Stimulated activated CD8-positive, alpha-beta memory T cell treated with anti-CD3 and anti-CD28 coated beads, Interleukin-15, amount 100 ng/mL, for 48 hours (primary cell): ENCODE measurements at regions not wholly inside any gene's neighbourhood (a gene's known extent, or its start where the extent isn't known, plus 50 kb on each side); places are given as distances from the start of the nearest gene placed in this dataset.
"Not testable (repeated sequence)": the region's sequence is repeated elsewhere in the genome, so short reads cannot be mapped to it uniquely, and the experiment has no call there.

ENCODE experiments used
- DNase-seq, 2 donors: peaks; one replicate each; pipeline ENCODE4 v3.0.0-alpha.2; 2020; ENCODE audit warnings: low read depth in 2 of 2

DNA sequence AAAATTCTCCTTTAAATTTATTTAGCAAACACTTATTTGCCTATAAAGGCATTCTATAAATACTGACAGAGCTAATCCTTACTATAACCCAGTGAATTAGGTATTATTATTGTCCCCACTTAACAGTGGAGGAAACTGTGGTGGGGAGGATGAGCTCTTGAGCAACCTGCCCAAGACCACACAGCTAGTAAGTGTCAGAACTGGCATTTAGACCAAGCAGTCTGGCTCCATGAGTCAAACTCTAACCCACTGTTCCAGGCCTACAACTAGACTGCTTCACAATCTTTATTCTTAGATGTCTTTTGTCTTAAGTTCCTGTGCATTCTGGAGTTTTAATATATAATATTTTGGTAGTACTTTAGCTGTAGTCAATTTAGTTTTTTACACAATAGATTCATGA is 530.8 kb downstream of the BCKDHB start:
- no peak for DNase-seq

DNA sequence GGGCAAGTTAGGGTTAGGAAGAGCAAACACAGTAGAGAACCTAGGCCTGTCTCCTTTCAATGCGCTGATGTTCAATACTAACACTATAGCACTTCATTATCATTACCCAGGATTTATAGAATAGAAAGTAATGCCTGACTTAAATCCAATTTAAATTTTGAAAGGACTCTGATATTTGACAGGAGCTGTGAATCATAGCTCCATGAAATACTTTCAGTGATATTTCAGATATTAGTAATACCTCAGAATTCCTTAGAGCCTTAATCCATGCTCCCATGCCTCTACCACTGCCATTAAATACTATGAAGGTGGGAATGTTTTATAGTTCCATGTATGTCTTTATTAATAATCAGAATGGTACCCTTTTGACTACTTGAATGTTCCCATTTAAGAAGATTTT is 530.2 kb downstream of the BCKDHB start:
- DNase-seq: no peak

DNA sequence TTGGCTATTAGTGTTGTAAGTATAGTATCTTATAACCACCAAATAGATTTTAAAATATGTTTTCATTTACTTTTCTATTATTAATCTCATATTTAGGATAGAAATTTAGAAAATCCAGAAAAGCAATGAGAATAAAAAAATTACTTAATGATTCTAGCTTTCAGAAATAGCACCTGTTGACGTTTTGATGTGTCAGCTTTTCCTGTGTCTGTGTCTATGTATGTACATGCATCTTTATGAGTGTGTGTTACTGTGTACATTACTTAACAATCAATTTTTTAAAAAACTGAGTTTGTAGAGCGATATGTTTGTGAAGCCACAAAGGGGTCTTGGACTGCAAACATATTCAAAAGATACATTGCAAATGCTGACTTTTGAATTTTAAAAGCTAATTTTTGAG is 526.9 kb downstream of the BCKDHB start:
- no peak for DNase-seq

DNA sequence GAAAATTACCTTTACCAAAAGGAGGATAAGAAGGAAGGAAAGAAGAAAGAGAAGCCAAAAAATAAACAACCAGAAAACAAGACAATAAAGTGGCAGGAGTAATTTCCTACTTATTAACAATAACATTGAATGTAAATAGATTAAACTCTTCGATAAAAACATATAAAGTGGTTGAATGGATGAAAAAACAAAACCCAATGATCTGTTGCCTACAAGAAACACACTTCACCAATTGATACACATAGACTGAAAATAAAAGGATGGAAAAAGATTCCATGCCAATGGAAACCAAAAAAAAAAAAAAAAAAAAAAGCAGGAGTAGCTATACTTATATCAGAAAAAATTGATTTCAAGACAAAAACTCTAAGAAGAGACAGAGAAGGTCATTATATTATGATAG is 518.9 kb downstream of the BCKDHB start:
- DNase-seq: no peak

DNA sequence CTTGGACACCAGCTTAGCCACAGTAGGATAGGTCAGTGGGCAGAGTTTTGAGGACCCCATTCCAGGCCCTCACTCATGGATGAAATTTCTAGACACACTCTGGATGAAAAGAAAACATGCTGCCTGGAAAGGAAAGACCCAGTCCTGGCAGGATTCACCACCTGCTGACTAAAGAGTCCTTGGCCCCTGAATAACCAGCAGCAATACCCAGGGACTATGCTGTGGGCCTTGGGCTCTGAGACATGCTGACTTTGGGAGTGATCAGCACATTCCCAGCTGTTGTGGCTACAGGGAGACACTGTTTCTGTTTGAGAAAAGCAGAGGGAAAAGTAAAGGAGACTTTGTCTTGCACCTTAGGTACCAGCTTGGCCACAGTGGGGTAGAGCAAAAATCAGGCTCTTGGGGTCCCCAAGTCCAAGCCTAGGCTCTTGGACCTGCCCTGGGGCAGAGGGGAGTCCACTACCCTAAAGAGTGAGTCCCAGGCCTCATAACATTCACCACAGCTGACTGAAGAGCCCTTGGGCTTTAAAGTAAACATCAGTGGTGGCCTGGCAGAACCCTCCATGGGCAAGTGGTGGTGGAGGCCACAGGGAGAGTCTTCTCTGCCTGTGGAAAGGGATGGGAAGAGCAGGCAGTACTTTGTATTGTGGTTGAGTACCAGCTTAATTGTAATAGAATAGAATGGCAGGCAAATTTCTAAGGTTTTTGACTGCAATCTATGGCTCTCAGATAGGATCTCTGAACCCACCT is 516.8 kb downstream of the BCKDHB start:
- no peak for DNase-seq

DNA sequence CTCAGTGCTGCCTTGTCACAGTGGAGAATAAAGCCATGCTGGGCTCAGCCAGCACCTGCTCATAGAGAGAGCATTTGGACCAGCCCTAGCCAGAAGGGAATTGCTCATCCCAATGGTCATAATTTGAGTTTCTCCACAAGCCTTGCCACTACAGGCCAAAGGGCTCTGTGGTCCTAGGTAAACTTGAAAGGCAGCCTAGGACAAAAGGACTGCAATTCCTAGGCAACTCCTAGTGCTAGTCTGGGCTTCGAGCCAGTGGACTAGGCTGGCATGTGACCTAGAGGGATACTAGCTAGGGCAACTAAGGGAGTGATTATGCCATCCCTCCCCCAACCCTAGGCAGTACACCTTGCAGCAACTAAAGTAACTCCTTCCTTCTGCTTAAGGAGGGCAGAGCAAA is 516.2 kb downstream of the BCKDHB start:
- DNase-seq: no peak

DNA sequence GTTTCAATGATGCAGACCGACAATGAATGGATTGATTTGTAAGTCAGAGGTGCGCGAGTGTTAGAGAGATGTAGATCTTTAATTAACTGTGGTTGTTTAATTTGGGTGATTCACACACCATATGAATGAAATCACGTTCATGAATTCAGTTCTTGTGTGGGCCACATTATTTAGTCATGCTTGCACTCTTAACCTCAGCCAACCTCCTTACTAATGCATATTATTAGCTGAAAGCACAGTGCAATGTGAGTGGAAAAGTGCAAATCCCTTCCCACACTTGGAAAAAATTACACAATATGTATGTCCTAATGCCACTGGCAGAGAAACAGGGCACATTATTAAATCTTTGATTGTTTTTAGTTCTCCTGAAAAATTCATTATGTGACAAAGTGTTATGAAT is 512.5 kb downstream of the BCKDHB start:
- DNase-seq: no peak

DNA sequence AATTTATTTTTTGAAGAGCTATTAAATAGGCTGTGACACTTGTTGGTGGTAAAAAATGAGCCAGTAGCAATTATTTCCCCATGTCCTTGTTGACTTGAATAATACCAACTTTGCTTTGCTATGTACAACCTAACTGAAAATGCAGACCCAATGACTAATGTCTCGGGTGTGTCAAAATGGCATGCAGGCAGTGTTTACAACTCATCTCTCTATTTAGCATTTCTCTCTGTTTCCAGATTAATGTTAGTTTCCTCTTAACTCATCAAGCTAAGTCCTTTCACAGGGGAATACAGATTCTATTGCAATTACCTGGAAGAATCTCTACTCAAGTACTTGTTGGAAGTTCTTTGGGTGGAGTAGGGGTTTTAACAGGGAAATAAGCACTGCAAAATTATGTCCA is 504.4 kb downstream of the BCKDHB start:
- no peak for DNase-seq

DNA sequence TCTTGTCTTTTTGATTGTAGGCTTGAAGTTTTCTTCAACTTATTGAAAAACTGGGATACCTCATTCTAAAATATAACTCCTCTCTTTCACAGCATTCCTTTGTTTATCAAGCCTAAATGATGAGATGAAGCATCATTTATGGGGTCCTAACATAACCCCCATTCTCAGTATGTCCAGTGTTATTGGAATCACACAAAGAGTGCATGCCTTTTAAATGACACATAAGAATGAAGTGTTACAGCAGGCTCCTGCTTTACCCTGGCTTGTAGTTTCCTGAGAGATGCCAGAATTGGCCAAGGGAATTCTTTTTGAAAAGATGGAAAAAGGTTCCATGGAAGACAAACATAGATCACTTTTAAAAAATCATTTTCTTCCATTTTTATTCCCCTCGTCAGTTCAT is 502.4 kb downstream of the BCKDHB start:
- DNase-seq: no peak

DNA sequence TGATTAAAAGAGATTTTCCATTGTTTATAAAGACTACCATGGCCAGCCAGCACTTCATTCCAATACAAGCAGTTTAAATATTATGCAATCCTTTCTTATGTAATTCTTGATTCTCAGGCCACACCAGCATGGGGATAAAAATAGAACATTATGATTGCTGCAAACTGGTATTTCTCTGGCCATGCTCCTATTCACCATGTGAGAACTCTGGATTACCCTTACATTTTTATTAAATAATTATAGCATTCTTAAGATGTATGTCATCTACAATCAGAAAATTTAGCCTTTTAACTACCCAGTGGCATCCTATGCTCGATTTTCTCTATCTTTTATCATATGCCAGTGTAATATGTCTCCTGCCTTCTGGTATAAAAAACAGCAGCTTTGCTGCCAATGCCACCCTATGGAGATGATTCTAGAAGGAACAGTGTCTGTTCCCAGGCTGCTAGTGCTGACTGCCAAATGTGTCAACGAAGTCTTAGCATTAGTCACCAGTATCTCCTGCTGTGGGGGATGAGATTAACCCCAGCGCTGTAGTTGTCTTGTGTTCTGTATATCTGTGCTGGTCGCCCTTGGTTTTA is 501.4 kb downstream of the BCKDHB start:
- no peak for DNase-seq

DNA sequence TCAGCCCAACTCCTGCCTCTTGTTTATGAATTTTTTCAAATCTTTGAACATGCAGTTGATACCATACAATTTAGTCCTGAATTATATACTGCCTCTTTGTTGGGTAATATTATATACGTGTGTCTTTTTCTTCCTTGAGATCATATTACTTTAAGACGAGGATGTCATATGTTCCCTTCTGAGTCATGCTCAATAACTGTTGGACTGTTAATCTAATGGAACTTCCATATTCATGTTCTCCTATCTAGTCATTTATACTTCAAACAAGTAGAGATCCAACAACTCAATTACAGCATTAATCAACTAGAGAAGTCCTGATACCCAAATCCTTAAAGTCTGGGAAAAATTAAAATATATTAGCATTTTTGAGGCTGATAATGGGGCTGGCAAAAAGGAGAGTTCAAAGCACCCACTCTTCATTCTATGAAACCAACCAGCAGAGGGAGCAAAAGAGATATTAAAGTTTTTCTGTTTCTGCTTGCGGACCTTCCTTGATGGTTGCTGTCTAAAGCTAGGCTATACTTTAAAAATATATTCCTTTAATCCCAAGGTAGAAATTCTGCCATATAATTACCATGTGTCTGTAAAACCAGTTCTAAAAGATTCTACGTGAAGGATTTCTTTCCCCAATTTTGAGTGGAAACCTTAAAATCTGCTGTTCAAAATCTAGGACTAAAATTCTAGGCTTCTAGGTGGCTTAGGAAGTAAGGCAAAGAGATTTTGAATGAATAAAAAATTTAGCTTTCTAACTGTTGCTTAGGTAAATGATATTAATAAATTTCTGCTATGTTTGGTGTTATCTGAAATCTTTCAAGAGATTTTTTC is 498.9 kb downstream of the BCKDHB start:
- no peak for DNase-seq

DNA sequence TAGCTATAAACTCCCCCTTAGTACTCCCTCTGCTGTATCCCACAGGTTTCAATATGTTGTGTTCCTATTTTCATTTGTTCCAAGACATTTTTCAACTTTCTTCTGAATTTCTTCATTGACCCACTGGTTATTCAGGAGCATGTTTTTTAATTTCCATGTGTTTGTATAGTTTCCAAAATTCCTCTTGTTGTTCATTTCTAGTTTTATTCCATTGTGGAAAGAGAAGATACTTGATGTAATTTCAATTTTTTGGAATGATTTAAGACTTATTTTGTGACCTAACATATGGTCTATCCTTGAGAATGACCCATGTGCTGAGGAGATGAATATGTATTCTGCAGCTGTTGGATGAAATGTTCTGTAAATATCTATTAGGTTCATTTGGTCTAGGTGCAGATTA is 497.2 kb downstream of the BCKDHB start:
- no peak for DNase-seq

DNA sequence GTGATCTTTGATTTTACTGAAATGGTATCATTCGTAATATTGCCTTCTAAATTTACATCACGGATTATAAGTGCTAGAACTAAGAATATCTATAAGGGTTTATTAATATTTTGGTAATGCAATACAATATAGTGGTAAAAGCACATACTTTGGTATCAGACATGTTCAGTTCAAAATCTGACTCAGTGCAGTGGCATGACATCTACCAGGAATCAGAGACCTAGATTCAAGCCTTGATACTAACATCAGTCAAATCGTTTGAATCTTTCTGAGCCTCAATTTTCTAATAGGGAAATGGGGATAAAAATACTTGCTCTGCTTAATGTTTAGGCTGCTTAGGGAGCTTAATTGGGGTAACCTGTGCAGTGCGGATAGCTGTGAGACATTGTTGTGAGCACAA is 488.0 kb downstream of the BCKDHB start:
- DNase-seq: no peak

DNA sequence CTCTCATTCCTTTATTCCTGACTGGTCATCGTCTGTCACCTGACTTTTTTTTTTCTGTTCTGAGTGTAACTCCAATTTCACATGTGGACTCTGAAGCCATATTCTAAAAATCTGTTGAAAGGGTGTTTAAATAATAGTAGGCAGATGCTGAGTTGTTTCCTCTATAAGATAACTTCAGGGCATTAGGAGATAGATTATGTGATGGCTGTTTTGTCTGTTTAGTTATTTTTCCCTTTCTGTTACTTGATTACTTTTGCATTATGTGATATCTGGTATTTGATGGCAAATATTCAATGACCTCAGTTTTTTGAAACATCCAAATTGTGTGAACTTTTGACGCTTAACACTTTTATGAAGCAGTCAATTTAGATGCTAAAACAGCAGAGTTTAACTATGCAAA is 486.0 kb downstream of the BCKDHB start:
- no peak for DNase-seq

DNA sequence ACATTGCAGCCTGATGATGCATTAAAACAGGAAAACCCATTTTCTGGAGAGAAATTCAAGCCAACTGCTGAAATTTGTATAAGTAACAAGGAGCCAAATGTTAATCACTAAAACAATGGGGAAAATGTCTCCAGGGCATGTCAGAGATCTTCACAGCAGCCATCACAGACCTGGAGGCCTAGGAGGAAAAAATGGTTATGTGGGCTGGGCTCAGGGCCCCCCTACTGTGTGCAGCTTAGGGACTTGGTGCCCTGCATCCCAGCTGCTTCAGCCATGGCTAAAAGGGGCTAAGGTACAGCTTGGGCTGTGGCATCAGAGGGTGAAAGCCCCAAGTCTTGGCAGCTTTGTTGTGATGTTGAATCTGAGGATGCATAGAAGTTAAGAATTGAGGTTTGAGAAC is 479.8 kb downstream of the BCKDHB start:
- no peak for DNase-seq

DNA sequence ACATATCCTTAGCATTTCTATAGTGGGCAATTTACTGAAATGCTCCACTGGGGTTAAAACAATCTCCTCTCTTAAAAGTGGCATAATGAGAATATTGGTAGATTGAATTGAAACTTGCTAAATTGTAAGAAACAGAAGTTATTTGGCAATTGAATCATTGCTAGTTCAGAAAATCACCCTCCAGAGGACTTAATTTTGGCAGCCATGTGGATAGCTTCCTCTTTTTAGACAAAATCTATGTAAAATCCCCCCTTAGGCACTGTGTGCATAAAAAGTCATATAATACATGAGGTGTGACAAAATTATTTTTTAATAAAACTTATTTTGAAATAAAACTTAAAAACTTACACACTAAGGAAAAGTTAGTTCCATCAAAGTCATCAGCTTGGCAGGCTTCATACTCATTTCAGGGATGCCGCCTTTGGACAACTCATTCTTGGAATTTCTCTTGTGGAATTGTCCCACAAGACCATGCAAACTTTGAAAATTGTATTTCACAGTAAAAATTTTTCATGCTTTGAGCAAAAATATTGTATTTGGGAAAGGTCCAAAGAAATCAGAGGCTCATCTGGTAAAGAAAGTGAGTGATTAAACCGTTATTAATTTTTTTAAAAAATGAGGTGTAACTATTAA is 473.0 kb downstream of the BCKDHB start:
- DNase-seq: no peak

DNA sequence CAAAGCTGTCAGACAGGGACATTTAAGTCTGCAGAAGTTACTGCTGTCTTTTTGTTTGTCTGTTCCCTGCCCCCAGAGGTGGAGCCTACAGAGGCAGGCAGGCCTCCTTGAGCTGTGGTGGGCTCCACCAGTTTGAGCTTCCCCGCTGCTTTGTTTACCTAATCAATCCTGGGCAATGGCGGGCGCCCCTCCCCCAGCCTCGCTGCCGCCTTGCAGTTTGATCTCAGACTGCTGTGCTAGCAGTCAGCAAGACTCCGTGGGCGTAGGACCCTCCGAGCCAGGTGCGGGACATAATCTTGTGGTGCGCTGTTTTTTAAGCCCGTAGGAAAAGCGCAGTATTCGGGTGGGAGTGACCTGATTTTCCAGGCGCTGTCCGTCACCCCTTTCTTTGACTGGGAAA is 466.8 kb downstream of the BCKDHB start:
- not testable (repeated sequence) for DNase-seq

DNA sequence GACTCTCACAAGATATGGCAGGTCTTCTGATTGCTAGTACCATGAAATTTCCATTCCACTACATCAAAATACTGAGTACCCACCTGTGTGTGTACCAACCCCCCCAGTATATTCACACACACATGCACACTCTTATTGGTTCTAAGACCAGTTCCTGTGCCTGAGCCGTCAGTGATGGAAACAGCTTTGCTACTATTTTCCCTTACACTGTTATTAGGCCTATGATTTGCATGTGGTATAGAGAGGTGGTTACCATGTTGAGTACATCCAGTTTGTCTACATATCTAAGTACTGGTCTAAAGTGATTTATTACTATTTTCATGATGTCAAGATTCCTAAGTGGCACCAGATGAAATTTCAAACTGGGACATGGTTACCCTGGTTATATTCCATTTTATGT is 459.9 kb downstream of the BCKDHB start:
- DNase-seq: no peak

DNA sequence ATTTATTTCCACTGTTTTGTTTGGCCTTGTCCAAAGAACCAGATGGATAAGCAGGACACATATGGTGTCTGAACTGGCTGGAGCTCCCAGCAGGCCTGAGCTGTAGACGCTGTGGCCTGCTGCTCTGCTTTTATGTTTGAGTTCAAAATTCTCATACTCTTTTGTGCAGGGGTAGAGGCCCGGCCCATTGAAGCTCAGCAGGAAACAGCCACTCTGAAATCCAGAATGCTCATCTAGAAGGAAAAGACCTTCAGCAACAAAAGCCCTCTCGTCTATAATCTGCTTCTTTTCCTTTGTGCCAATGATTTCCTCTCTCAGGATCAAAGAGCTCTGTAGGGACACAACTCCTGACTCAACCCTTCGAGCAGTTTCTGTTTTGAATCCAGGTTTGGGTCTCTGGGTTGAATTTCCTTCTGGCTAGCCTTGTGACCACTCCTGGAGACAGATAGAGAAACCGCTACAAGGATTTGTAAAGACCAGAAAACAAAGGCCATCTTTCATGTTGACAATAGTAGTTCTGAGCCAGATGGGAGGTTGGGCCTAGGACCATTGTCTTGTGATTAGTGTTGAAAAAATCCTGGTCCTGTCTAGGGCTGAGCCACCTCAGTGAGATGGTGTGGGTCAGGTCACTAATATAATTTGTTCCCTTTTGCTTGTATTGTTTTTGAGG is 446.7 kb downstream of the BCKDHB start:
- DNase-seq: no peak

DNA sequence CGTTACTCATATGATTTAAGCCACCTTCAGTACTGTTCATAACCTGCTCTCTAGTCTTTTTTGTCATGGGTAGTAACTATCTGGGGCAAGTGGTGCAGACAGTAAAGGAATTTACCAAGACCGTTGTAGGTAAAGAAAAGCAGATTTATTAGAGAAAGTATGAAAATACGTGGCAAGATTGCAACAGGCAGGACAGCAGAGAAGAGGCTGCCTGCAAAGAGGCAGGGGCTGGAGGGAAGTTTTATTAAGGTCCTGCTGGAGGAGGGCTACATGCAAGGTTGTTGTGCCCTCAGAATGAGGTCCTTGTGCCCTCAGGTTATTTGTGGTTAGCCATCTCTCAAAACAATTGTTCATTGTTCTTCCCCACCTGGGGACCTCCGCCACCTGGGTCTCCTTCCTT is 444.3 kb downstream of the BCKDHB start:
- DNase-seq: no peak

DNA sequence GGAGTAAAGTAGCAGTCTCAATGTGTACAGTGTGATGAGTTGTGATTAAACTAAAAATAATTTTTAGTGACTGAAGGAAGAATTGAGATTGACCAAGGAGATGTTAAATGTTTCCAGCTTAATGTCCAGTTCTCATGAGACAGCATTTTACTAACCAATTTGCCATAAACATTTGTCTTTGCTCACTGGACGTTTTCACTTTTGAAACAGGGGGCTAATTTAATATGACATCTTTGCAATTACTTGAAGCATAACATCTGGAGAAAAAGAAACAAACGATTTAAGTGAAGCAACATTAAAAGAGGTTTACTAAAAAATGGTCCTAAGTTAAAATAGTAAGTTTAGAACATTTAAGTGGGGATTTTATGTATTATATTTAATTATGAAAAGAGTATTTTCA is 443.8 kb downstream of the BCKDHB start:
- no peak for DNase-seq

DNA sequence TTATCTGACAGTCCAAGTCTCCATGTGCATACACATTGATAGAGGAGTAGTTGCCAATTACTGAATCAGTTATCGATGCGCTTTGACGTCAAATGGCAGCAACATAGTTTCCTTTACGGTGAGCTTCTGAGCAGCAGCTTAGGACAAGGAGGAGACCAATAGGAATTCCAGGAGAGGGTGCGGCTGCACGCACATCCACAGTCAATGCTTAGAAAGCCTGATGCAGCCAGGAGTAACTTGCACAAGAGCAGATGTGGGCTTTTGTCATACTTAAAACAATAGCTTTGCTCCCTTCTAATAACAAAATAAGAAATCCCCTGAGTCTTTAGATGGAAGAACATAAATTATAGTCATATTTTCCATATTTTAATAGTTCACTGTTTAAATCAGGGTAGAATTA is 442.1 kb downstream of the BCKDHB start:
- DNase-seq: no peak
